Liver (tissue), 6 donors: ENCODE measurements at regions not wholly inside any gene's neighbourhood (a gene's known extent, or its start where the extent isn't known, plus 50 kb on each side); places are given as distances from the start of the nearest gene placed in this dataset.
"Not testable (repeated sequence)": the region's sequence is repeated elsewhere in the genome, so short reads cannot be mapped to it uniquely, and the experiment has no call there.

Experiments used
- DNase-seq: peaks from one replicate; pipeline ENCODE4 v3.0.0-alpha.2; 2017; ENCODE audit warnings: low spot score
- H3K27ac ChIP-seq, 2 donors: one replicate each; pipeline ENCODE4 v1.7.0; 2013; ENCODE audit warnings: inconsistent platforms in 2 of 2, low read length in 2 of 2, control low read depth in 1 of 2, low read depth in 1 of 2, mild to moderate bottlenecking in 1 of 2
- H3K27me3 ChIP-seq, 4 donors: one replicate each; pipeline versions ENCODE4 v1.6.1 to v1.7.0; 2013; ENCODE audit warnings: low read length in 3 of 4, inconsistent platforms in 1 of 4, mild to moderate bottlenecking in 1 of 4, moderate library complexity in 1 of 4; ENCODE audit not compliant: control insufficient read depth in 4 of 4, insufficient read depth in 4 of 4
- H3K36me3 ChIP-seq, 4 donors: one replicate each; pipeline versions ENCODE4 v1.6.1 to v1.7.0; 2013; ENCODE audit warnings: low read length in 3 of 4, mild to moderate bottlenecking in 3 of 4, low read depth in 1 of 4, moderate library complexity in 1 of 4; ENCODE audit not compliant: control insufficient read depth in 4 of 4, insufficient read depth in 3 of 4
- H3K4me1 ChIP-seq, 4 donors: one replicate each; pipeline versions ENCODE4 v1.6.1 to v1.7.0; 2013; ENCODE audit warnings: low read length in 3 of 4, mild to moderate bottlenecking in 3 of 4, moderate library complexity in 1 of 4; ENCODE audit not compliant: control insufficient read depth in 4 of 4, insufficient read depth in 4 of 4
- H3K4me3 ChIP-seq, 3 donors: one replicate each; pipeline versions ENCODE4 v1.6.1 to v1.7.0; 2013; ENCODE audit warnings: low read length in 3 of 3, control low read depth in 1 of 3, low read depth in 1 of 3, mild to moderate bottlenecking in 1 of 3
- H3K9ac ChIP-seq, 2 donors: one replicate each; pipeline ENCODE4 v1.7.0; 2013; ENCODE audit warnings: low read length in 2 of 2, mild to moderate bottlenecking in 2 of 2, moderate library complexity in 2 of 2, control low read depth in 1 of 2, low read depth in 1 of 2
- H3K9me3 ChIP-seq, 4 donors: one replicate each; pipeline versions ENCODE4 v1.6.1 to v1.7.0; 2013; ENCODE audit warnings: low read length in 3 of 4; ENCODE audit not compliant: control insufficient read depth in 4 of 4
- WGBS: extraction: QIAGEN DNeasy Blood & Tissue Kit; methylation state at CpG from one replicate; pipeline ENCODE4 v1.1.7; 2013; 5-methylcytosine and 5-hydroxymethylcytosine counted together
- donor health status: healthy.
- donor health status: healthy.
- donor health status: healthy.

DNA sequence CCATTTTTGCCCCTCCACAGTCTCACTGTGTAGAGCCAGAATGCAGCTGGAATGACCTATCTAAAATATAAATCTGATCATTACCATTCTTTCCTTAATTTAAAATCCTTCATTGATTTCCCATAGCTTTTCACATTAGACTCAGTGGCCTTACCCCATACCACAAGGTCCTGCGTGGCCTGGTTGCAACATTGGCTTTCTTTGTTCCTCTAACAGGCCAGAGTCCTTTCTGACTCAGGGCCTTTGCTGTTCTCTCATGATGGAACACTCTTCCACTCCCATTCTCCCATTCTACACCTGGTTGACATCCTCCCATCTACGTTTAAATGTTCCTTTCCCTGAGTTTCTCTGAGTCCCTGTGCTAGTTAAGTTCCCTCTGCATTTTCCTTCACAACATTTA, 74.4 kb upstream of the SEC22B start:
- not testable (repeated sequence) for H3K36me3 ChIP-seq, H3K4me1 ChIP-seq, H3K27me3 ChIP-seq, H3K9ac ChIP-seq, DNase-seq, H3K27ac ChIP-seq, H3K4me3 ChIP-seq, H3K9me3 ChIP-seq
- no CpG with 5 or more reads among the region's 2 CpGs for WGBS

DNA sequence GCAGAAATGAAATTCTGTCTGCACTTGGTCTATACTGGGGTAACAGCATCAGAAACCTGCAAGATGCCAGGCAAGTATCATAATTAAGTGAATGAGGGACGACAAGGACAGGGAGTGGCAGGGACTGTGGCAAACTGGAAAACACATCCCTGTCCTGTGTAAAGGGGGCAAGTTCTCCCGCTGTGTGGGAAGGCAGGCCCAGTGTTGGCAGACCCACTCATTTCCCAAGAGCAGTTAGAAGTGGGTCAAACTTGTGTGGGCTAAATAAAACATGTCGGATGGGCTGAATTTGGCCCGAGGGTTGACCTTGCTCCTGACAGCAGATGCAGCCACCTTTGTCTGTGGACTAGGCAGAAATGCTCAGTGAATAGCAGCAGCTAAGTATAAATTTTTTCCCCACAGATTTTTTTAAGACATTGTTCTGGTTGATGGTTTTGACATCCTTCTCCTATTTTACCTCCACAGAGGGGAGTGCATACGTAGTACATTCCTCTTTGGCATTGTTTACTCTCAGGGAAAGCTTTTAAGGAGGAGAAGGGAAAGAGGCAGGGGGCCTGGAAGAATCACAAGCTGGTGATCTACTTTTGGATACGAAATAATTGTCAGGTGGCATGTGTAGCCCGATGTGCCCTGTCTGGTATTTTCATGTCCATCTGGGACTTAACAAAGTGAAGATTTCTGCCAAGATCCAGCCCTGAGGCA, 72.6 kb upstream of the SEC22B start:
- WGBS = no CpG with 5 or more reads among the region's 7 CpGs
- H3K27ac ChIP-seq, DNase-seq, H3K36me3 ChIP-seq, H3K9me3 ChIP-seq, H3K4me3 ChIP-seq, H3K27me3 ChIP-seq, H3K9ac ChIP-seq, H3K4me1 ChIP-seq: not testable (repeated sequence)

DNA sequence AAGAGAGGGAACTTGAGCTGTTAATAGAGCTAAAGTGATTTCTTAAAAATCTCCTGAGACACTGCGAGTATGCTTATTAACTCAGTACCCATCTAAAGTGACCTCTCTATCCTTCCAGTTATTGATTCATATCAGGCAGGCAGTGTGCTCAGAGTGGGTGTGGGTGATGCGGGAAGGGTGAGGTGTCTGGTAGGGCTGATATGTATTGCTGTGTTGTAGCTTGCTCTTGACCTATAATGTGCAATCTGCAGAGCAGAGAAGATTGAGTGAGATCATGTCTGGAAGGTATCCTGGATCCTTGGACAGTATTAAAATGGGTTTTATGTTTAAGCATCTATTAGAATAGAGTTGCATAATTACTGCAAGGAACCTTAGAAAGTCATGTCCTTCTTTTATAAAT, 71.9 kb upstream of the SEC22B start:
- not testable (repeated sequence) for H3K9me3 ChIP-seq, H3K27ac ChIP-seq, H3K9ac ChIP-seq, H3K4me3 ChIP-seq, H3K4me1 ChIP-seq, H3K27me3 ChIP-seq, DNase-seq, H3K36me3 ChIP-seq
- no CpG with 5 or more reads among the region's 2 CpGs for WGBS

DNA sequence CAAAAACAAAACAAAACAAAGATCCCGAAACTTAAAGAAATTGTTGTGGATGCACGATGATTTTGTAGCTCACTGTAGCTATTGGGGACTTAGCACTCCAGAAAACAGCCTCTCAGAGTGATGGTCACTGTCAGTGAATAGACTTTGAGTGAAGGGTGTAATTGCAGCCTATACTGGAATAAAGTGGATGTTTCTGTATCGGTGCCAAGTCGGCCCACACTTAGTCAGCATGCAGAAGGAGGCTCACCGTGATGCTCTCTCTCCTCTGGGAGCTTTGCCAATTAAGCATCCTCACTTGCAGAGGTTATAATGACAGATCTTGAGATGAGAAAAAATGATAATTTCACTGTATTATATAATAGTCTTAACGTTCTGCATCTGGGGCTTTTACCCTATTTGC, 67.5 kb upstream of the SEC22B start:
- H3K9me3 ChIP-seq, DNase-seq, H3K27me3 ChIP-seq, H3K36me3 ChIP-seq, H3K9ac ChIP-seq, H3K4me3 ChIP-seq, H3K4me1 ChIP-seq, H3K27ac ChIP-seq: not testable (repeated sequence)
- no CpG with 5 or more reads among the region's 6 CpGs for WGBS

DNA sequence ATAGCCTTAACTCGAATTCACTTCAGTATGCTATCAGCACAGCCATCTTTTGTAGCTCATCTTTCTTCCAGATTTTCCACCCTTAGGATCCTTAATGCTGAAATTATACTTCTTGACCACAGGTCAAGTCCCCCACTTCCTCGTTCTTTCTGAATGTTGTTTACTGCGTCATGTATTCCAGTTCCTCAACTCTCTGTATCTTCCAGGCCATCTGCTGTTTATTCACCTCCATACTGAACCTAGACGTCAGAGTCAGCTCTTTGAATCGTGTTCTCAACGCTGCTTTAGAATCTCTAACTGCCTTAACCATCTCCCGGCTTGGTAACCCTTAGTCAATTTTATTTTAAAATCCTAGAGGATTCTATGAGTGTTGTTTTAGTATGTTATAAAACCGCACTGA, 66.3 kb upstream of the SEC22B start:
- H3K27me3 ChIP-seq, H3K36me3 ChIP-seq, H3K27ac ChIP-seq, H3K4me1 ChIP-seq, H3K9me3 ChIP-seq, H3K9ac ChIP-seq, H3K4me3 ChIP-seq, DNase-seq: not testable (repeated sequence)
- WGBS = no CpG with 5 or more reads among the region's 8 CpGs

DNA sequence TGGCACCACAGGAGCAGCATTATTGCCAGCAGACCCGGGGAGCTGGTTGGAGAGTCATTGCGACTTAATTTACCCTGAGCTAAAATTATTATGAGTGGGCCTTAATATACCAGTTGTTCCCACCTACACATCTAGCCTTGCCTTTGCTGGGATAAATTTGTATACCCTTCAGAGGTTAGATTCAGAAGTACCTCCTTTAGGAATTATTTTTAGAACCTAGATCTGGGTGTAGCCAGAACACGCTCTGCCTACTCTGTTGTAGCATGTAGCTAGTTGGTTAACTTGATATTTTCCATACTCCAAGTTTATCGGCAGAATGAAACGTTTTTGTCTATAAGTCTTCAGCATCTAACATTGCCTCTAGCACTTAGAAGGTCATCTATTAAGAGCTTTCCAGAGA, 65.5 kb upstream of the SEC22B start:
- H3K27me3 ChIP-seq, H3K9ac ChIP-seq, DNase-seq, H3K9me3 ChIP-seq, H3K4me3 ChIP-seq, H3K27ac ChIP-seq, H3K36me3 ChIP-seq, H3K4me1 ChIP-seq: not testable (repeated sequence)
- no CpG with 5 or more reads among the region's 5 CpGs for WGBS

DNA sequence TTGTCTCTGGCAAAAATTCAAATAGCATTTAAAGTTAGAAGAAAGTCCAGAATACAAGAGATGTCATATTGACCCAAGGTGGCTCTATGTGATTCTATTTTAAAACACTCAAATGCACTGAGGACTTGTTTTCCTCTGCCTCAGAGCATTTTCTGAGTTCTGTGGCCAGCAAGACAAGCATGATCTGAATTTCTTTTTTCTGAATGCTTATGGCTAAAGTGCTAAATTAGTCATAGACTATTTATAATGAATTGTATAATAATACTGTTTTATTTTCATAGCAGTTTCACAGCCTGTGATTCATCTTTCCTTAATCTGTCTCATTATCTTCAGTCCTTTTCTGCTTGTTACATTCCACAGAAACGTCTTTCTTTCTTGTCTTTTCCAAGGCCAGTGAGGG, 63.9 kb upstream of the SEC22B start:
- H3K36me3 ChIP-seq, DNase-seq: not testable (repeated sequence)
- WGBS = no CpG with 5 or more reads among the region's 1 CpG

DNA sequence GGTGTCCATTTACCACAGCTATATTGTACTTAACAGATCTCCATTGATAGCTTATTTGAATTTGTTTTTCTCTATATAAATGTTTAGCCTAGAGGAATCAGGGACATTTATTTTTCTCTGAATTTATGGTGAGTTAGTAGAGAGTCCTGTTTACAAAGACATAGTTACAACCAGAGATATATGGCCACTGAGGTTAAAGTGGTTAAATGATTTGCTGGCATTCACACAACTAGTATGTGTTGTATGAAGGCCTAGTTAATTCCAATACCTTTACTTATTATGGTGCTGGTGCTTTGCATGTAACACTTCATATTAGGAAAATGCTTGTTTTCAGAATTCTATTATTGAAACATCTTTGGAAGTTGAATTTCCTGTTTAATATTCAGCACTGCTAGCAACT, 63.0 kb upstream of the SEC22B start:
- not testable (repeated sequence) for H3K27me3 ChIP-seq

More for the DNA sequence above, 63.9 kb upstream of the SEC22B start:
- H3K9me3 ChIP-seq, H3K27ac ChIP-seq, H3K4me3 ChIP-seq, H3K27me3 ChIP-seq, H3K9ac ChIP-seq, H3K4me1 ChIP-seq: not testable (repeated sequence)

DNA sequence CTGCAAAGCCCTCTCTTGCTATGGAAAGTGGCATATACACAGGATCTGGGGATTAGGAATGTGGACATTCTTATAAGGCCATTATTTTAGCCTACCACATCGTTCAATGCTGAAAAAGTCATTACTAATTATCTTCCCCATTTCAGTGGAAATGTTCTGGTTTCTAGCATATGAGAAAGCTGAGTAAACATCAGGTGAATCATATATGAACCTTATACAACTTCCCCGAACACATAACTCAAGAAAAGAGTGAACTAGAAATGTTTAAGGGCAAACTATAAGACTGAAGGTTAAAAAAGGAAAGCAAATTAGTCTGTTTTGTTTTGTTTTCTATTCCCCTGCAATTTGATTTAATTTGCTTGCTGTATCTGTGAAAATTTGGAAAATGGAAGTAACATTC, 62.5 kb upstream of the SEC22B start:
- not testable (repeated sequence) for H3K4me3 ChIP-seq, H3K36me3 ChIP-seq, H3K4me1 ChIP-seq, H3K27me3 ChIP-seq, H3K9ac ChIP-seq, H3K27ac ChIP-seq, DNase-seq, H3K9me3 ChIP-seq
- WGBS = no CpG with 5 or more reads among the region's 2 CpGs

More for the DNA sequence above, 63.0 kb upstream of the SEC22B start:
- not testable (repeated sequence) for DNase-seq, H3K27ac ChIP-seq, H3K9ac ChIP-seq, H3K9me3 ChIP-seq, H3K4me3 ChIP-seq, H3K4me1 ChIP-seq, H3K36me3 ChIP-seq
